ENCODE measurements at regions not wholly inside any gene's neighbourhood (a gene's known extent, or its start where the extent isn't known, plus 50 kb on each side); places are given as distances from the start of the nearest gene placed in this dataset.

DNA sequence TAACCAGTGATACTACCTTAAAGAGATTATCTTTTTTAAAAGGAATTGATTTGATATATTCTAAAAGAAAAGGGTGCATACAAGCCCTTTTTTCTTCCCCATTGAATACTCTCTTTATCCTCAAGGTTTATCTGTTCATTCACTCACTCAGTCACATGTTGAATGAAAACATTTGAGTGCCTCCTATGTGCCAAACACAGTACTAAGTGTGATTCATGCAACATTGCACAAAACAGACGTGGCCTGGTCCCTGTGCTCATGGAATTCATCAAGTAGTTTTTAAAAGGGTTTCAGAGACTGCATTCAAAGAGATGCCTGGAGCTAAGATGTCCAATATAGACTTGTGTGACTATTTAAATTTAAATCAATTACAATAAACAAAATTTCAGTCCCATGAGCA is 462.2 kb upstream of the MDFIC2 start:
- TF ChIP-seq, protein P1, sequence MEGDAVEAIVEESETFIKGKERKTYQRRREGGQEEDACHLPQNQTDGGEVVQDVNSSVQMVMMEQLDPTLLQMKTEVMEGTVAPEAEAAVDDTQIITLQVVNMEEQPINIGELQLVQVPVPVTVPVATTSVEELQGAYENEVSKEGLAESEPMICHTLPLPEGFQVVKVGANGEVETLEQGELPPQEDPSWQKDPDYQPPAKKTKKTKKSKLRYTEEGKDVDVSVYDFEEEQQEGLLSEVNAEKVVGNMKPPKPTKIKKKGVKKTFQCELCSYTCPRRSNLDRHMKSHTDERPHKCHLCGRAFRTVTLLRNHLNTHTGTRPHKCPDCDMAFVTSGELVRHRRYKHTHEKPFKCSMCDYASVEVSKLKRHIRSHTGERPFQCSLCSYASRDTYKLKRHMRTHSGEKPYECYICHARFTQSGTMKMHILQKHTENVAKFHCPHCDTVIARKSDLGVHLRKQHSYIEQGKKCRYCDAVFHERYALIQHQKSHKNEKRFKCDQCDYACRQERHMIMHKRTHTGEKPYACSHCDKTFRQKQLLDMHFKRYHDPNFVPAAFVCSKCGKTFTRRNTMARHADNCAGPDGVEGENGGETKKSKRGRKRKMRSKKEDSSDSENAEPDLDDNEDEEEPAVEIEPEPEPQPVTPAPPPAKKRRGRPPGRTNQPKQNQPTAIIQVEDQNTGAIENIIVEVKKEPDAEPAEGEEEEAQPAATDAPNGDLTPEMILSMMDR (IDR thresholded peaks at IDR 0.05; ENCODE audit: poor library complexity, severe bottlenecking), result no peak
- TF ChIP-seq SMC3 (conservative IDR thresholded peaks at IDR 0.05; ENCODE audit: poor library complexity) (no peak), TAF1 (IDR thresholded peaks at IDR 0.05; ENCODE audit: low read depth) (no peak), POLR2AphosphoS5 (IDR thresholded peaks at IDR 0.05) (no peak)

Measured in neural cell (in vitro differentiated cells).